Activated CD8-positive, alpha-beta T cell treated with anti-CD3 and anti-CD28 coated beads for 36 hours (primary cell): ENCODE measurements at regions not wholly inside any gene's neighbourhood (a gene's known extent, or its start where the extent isn't known, plus 50 kb on each side); places are given as distances from the start of the nearest gene placed in this dataset.

Experiments
- ATAC-seq: fragments of 200-7000 bp; cut with Tn5 transposase; one replicate; pipeline ENCODE4 v1.10.0; 2021; ENCODE audit warnings: mild to moderate bottlenecking, moderate library complexity
- CTCF ChIA-PET: fragments of 350-600 bp; sonication (Branson Sonifier 250); formaldehyde crosslinking; loops from one replicate; lab custom pipeline; 2021; ENCODE audit warnings: antibody characterized with exemption; lab: Charles Lee
- POLR2A ChIA-PET: fragments of 350-600 bp; sonication (Branson Sonifier 250); formaldehyde crosslinking; loops from one replicate; lab custom pipeline; 2021; ENCODE audit warnings: antibody characterized with exemption; lab: Charles Lee
- DNase-seq: peaks from one replicate; pipeline ENCODE4 v3.0.0-alpha.2; 2020
- H3K27ac Mint-ChIP-seq: one replicate; pipeline ENCODE4 v1.8.0; 2021; ENCODE audit warnings: mild to moderate bottlenecking, mixed read lengths
- H3K27me3 Mint-ChIP-seq: one replicate; pipeline ENCODE4 v1.8.0; 2021; ENCODE audit warnings: mixed read lengths
- H3K36me3 Mint-ChIP-seq: one replicate; pipeline ENCODE4 v1.8.0; 2021; ENCODE audit warnings: low read depth, mixed read lengths
- H3K4me1 Mint-ChIP-seq: one replicate; pipeline ENCODE4 v1.8.0; 2021; ENCODE audit warnings: low read depth, mixed read lengths
- H3K4me3 Mint-ChIP-seq: one replicate; pipeline ENCODE4 v1.8.0; 2021; ENCODE audit warnings: mild to moderate bottlenecking, moderate library complexity, mixed read lengths
- H3K9me3 Mint-ChIP-seq: one replicate; pipeline ENCODE4 v1.8.0; 2021; ENCODE audit warnings: mixed read lengths
- CTCF ChIP-seq: fragments of 200-600 bp; IDR thresholded peaks from one replicate; pipeline ENCODE4 v1.8.0; 2022; ENCODE audit warnings: antibody characterized with exemption, mild to moderate bottlenecking
- intact Hi-C: fragments of 100-400 bp; cut with micrococcal nuclease; formaldehyde crosslinking; loops from one replicate; pipeline ENCODE4 v1.10.0; 2022

DNA sequence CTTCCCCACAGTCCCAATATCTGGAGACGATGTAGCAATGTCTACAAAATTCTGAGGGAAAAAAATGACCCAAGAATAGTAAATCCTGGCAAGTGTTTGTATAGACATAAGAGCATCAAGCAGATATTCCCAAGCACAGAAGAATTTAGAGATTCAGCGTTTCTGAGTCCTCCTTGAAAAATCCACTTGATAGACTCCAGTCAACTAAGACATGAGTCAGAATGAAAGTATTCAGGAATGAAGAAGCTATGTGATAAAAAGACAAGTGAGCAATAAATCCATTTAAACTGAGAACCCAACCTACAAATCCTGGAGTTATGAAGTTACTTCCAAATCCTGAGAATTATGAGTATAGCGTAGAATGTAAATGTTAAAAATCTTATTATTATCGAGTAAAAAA lies 86.1 kb upstream of the NPY start:
- no peak for ATAC-seq
- intact Hi-C loops = loop anchor here (10.0 kb wide), 1 partner anchor 63 kb away; no protein-coding TSS in a partner anchor
- DNase-seq = no peak
- ChIA-PET POLR2A (no interaction called here), CTCF (no interaction called here)
- peaks cover 6% of the 10 kb centered on the region for H3K4me1 Mint-ChIP-seq
- H3K4me3 Mint-ChIP-seq = no peak overlapping the region
- H3K27ac Mint-ChIP-seq = no peak overlapping the region
- H3K9me3 Mint-ChIP-seq = no peaks in the 10 kb centered on the region
- peaks cover 2% of the 10 kb centered on the region for H3K27me3 Mint-ChIP-seq
- TF ChIP-seq CTCF = no peak
- no peaks in the 10 kb centered on the region for H3K36me3 Mint-ChIP-seq

GRCh38 chr7:24199978-24200377 lies 84.0 kb upstream of the NPY start:
- peak; percentile 39 for ATAC-seq
- no peaks in the 10 kb centered on the region for H3K27me3 Mint-ChIP-seq
- H3K9me3 Mint-ChIP-seq = no peaks in the 10 kb centered on the region
- intact Hi-C loops = loop anchor here (10.0 kb wide), 1 partner anchor 65 kb away; no protein-coding TSS in a partner anchor
- no peak overlapping the region for H3K4me3 Mint-ChIP-seq
- no peak overlapping the region for H3K27ac Mint-ChIP-seq
- H3K36me3 Mint-ChIP-seq = no peaks in the 10 kb centered on the region
- DNase-seq = no peak
- TF ChIP-seq CTCF = no peak
- H3K4me1 Mint-ChIP-seq = peaks cover 6% of the 10 kb centered on the region
- CTCF ChIA-PET = interaction anchor here (0.6 kb wide), 1 partner anchor 24 kb away, joined by 5 read pairs; no protein-coding TSS in a partner anchor
- POLR2A ChIA-PET = no interaction called here

DNA sequence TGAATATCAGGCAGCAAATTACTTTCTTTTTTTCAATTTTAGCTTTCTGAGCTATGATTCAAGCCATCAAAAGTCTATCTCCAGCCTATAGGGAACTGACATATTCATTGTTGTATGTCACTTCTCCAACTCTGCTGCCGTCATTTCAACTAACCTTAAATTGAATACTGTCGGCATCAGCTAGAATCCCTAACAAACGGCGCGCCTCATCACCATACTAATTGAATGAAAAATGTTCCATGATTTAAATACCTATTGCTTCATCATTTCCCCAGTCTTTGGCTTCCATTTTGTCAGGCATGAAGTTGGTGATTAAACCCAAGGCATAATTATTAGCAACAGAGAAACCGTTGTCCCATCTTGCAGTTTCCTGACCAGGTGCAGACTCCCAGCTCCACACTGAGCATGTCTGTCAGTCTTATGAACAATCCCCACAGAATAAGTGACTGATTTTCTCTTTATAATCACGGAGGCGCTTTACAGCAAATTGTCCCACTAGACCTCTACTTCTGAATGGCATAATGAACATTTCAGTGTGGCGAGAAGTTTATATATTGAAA lies 83.5 kb upstream of the NPY start:
- intact Hi-C loops = no loop called here
- ChIA-PET CTCF (interaction anchor here (0.6 kb wide), 1 partner anchor 24 kb away, joined by 5 read pairs; no protein-coding TSS in a partner anchor), POLR2A (no interaction called here)
- no peaks in the 10 kb centered on the region for H3K27me3 Mint-ChIP-seq
- no peak overlapping the region for H3K4me3 Mint-ChIP-seq
- no peaks in the 10 kb centered on the region for H3K36me3 Mint-ChIP-seq
- no peak for TF ChIP-seq CTCF
- H3K9me3 Mint-ChIP-seq = no peaks in the 10 kb centered on the region
- H3K27ac Mint-ChIP-seq = no peak overlapping the region
- DNase-seq (no peak), ATAC-seq (no peak)
- peaks cover 6% of the 10 kb centered on the region for H3K4me1 Mint-ChIP-seq

- intact Hi-C loops = no loop called here
- H3K36me3 Mint-ChIP-seq = no peaks in the 10 kb centered on the region
- no peak overlapping the region for H3K4me3 Mint-ChIP-seq
- CTCF ChIA-PET = no interaction called here
- ATAC-seq (no peak), DNase-seq (no peak)
- H3K27me3 Mint-ChIP-seq = no peaks in the 10 kb centered on the region
- H3K27ac Mint-ChIP-seq = no peak overlapping the region
- no peaks in the 10 kb centered on the region for H3K9me3 Mint-ChIP-seq
- H3K4me1 Mint-ChIP-seq = peaks cover 6% of the 10 kb centered on the region
- no peak for TF ChIP-seq CTCF
- POLR2A ChIA-PET = no interaction called here
Observed at GRCh38 chr7:24201226-24201625, 82.8 kb upstream of the NPY start.

DNA sequence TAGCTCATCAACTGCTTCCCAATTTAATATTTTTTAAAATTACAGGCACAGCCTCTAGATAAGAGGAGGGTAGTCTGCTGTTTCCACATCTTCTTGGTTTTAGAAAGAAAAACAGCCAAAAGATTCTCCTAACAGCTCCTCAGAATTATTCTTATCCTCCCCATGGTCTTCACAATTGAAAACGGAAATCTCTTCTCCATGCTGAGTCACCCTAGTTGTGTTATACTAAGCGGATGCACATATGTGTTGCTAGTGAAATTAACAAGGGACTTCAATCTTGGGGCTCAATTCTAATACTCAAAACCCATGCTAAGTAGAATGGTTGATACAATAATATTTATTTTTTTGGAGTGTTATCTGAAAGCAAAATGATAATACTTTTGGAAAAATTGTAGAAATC lies 71.9 kb upstream of the NPY start:
- no peak overlapping the region for H3K4me3 Mint-ChIP-seq
- no peaks in the 10 kb centered on the region for H3K36me3 Mint-ChIP-seq
- ChIA-PET POLR2A (no interaction called here), CTCF (no interaction called here)
- no peaks in the 10 kb centered on the region for H3K4me1 Mint-ChIP-seq
- peaks cover 2% of the 10 kb centered on the region for H3K27me3 Mint-ChIP-seq
- H3K9me3 Mint-ChIP-seq = no peaks in the 10 kb centered on the region
- ATAC-seq (no peak), DNase-seq (no peak)
- no peak for TF ChIP-seq CTCF
- H3K27ac Mint-ChIP-seq = no peak overlapping the region
- intact Hi-C loops = no loop called here
